PC-3 (cell line): ENCODE measurements at regions not wholly inside any gene's neighbourhood (a gene's known extent, or its start where the extent isn't known, plus 50 kb on each side); places are given as distances from the start of the nearest gene placed in this dataset.

ENCODE experiments used
- ATAC-seq: fragments of 200-7000 bp; cut with Tn5 transposase; 2 replicates; pipeline ENCODE4 v1.9.1; 2020; ENCODE audit warnings: mild to moderate bottlenecking, moderate library complexity
- BruUV-seq: library from RNA; stranded (reverse); fragments of 400-500 nt; replicated peaks from 2 replicates; lab custom pipeline; 2021; lab: Mats Ljungman, UMichigan
- CTCF ChIA-PET: fragments of 300-600 bp; sonication (Branson Sonifier 250); formaldehyde crosslinking; loops from one replicate; lab custom pipeline; 2022; ENCODE audit warnings: antibody characterized with exemption; lab: Charles Lee
- POLR2A ChIA-PET: fragments of 300-600 bp; sonication (Branson Sonifier 250); formaldehyde crosslinking; loops from one replicate; lab custom pipeline; 2022; ENCODE audit warnings: antibody characterized with exemption; ENCODE audit not compliant: unreplicated experiment; lab: Charles Lee
- DNase-seq: peaks from one replicate; pipeline ENCODE4 v3.0.0-alpha.2; 2015
- H2AFZ ChIP-seq: fragments of 300-600 bp; sonication (generic); 2 replicates; pipeline ENCODE4 v1.6.0; 2016; ENCODE audit warnings: antibody characterized with exemption, low read length
- H3F3A ChIP-seq: fragments of 300-600 bp; sonication (generic); one replicate; pipeline ENCODE4 v1.6.0; 2017; ENCODE audit warnings: antibody characterized with exemption, low read length, control low read depth, mild to moderate bottlenecking; ENCODE audit not compliant: unreplicated experiment
- H3K27ac ChIP-seq: fragments of 300-600 bp; sonication (generic); 2 replicates; pipeline ENCODE4 v1.5.1; 2016; ENCODE audit warnings: mild to moderate bottlenecking, low read length
- H3K27me3 ChIP-seq: fragments of 300-600 bp; sonication (generic); 2 replicates; pipeline ENCODE4 v1.6.1; 2016; ENCODE audit warnings: low read length, mixed read lengths
- H3K36me3 ChIP-seq: fragments of 300-600 bp; sonication (generic); 2 replicates; pipeline ENCODE4 v1.6.1; 2016; ENCODE audit warnings: low read depth, mixed run types, low read length, mixed read lengths
- H3K4me1 ChIP-seq: fragments of 300-600 bp; sonication (generic); 2 replicates; pipeline ENCODE4 v1.5.1; 2016; ENCODE audit warnings: low read length; ENCODE audit not compliant: insufficient read depth
- H3K4me2 ChIP-seq: fragments of 300-600 bp; sonication (generic); 2 replicates; pipeline ENCODE4 v1.6.0; 2016; ENCODE audit warnings: low read length
- H3K4me3 ChIP-seq: fragments of 300-600 bp; sonication (generic); 2 replicates; pipeline ENCODE4 v1.5.1; 2016; ENCODE audit warnings: mild to moderate bottlenecking, low read length, mixed read lengths
- H3K79me2 ChIP-seq: fragments of 300-600 bp; sonication (generic); 2 replicates; pipeline ENCODE4 v1.6.1; 2017; ENCODE audit warnings: low read length, mixed read lengths
- H3K9ac ChIP-seq: fragments of 300-600 bp; sonication (generic); 2 replicates; pipeline ENCODE4 v1.6.0; 2016; ENCODE audit warnings: mild to moderate bottlenecking, low read length
- H3K9me2 ChIP-seq: fragments of 300-600 bp; sonication (generic); replicated peaks from 2 replicates; pipeline ENCODE4 v1.6.1; 2016; ENCODE audit warnings: mixed run types, low read length, mixed read lengths
- H3K9me3 ChIP-seq: fragments of 300-600 bp; sonication (generic); 2 replicates; pipeline ENCODE4 v1.6.1; 2016; ENCODE audit warnings: low read length, mixed read lengths
- H4K20me1 ChIP-seq: fragments of 300-600 bp; sonication (generic); 2 replicates; pipeline ENCODE4 v1.6.1; 2016; ENCODE audit warnings: low read length, mixed read lengths
- EZH2 ChIP-seq: fragments of 300-600 bp; sonication (generic); IDR thresholded peaks from one replicate; pipeline ENCODE4 v1.6.1; 2017; ENCODE audit warnings: antibody characterized with exemption, mild to moderate bottlenecking, low read length; ENCODE audit not compliant: unreplicated experiment
- EZH2phosphoT487 ChIP-seq: fragments of 300-600 bp; sonication (generic); IDR thresholded peaks from 2 replicates; pipeline ENCODE4 v1.6.1; 2018; ENCODE audit warnings: mild to moderate bottlenecking, antibody characterized with exemption, low read length, borderline replicate concordance
- intact Hi-C: fragments of 100-400 bp; cut with micrococcal nuclease; formaldehyde crosslinking; loops from 2 replicates; pipeline ENCODE4 v1.9.0; 2023
- TF ChIP-seq, protein P1 (sequence below): fragments of 300-600 bp; sonication (generic); conservative IDR thresholded peaks from 2 replicates; pipeline ENCODE4 v1.5.1; 2017; ENCODE audit warnings: antibody characterized with exemption, low read depth, mild to moderate bottlenecking, low read length

DNA sequence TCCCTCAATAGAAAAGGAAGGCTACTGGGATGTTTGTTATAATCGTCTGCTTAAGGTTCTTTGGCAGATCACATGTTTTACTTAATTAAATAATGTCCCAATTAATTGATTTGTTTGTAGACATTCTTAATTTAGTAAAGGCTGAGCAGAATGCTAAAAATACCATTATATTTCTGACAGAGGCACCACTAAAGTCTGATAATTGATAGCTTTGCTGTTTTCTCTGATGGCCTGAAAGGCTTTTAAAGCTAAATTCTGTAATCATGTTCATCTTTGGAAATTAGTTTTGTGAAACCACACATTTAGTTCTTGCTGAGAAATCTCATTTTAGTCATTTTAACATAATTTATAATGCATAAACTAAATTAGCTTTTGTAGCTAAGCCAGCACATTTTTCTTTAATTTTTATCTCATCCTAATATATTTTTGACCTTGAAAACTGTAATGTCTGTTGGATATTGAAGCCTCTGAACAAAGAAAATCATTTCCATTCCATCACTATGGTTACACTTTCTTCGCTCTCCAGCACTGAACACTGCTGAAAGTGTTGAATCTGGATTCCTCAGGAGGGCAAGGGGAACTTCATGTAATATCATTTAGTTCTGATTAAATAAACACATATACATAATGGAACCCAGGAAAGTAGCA is 329.4 kb downstream of the ELAVL2 start:
- Histone ChIP-seq H3K27ac (no peak overlapping the region), H2AFZ (no peak overlapping the region), H3K4me3 (no peak overlapping the region), H3K4me1 (peaks cover 17% of the 10 kb centered on the region), H4K20me1 (no peaks in the 10 kb centered on the region), H3K9ac (no peak overlapping the region), H3K4me2 (no peak overlapping the region), H3K36me3 (no peaks in the 10 kb centered on the region), H3K9me2 (no peaks in the 10 kb centered on the region), H3K9me3 (no peaks in the 10 kb centered on the region), H3K79me2 (no peaks in the 10 kb centered on the region), H3K27me3 (no peaks in the 10 kb centered on the region), H3F3A (no peaks in the 10 kb centered on the region)
- ChIA-PET POLR2A (no interaction called here), CTCF (no interaction called here)
- no TSS peak for BruUV-seq
- no peak for TF ChIP-seq EZH2
- TF ChIP-seq, protein P1, sequence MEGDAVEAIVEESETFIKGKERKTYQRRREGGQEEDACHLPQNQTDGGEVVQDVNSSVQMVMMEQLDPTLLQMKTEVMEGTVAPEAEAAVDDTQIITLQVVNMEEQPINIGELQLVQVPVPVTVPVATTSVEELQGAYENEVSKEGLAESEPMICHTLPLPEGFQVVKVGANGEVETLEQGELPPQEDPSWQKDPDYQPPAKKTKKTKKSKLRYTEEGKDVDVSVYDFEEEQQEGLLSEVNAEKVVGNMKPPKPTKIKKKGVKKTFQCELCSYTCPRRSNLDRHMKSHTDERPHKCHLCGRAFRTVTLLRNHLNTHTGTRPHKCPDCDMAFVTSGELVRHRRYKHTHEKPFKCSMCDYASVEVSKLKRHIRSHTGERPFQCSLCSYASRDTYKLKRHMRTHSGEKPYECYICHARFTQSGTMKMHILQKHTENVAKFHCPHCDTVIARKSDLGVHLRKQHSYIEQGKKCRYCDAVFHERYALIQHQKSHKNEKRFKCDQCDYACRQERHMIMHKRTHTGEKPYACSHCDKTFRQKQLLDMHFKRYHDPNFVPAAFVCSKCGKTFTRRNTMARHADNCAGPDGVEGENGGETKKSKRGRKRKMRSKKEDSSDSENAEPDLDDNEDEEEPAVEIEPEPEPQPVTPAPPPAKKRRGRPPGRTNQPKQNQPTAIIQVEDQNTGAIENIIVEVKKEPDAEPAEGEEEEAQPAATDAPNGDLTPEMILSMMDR, result no peak
- TF ChIP-seq EZH2phosphoT487, result no peak
- no peak for ATAC-seq
- intact Hi-C loops, result loop anchor here (10.0 kb wide), 2 partner anchors 152 to 972 kb away; no protein-coding TSS in a partner anchor
- DNase-seq, result no peak

DNA sequence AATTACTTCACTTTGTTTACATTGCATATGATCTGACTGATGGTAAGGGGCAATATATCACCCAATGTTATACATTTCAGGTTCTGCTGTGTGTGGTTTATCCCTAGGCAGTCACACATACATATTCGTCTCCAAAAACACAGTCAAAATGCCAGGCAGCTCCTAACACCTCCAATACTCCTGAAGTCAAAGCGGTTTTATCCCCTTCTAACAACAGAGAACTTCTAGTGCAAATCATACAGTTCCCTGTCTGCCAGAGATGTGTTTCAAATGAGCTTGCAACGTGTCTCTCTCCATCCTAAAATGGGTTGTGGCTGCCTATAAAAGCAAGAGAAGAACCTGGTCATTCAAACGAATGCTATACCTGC is 328.9 kb downstream of the ELAVL2 start:
- no peak for ATAC-seq
- no peaks in the 10 kb centered on the region for H3F3A ChIP-seq
- no peaks in the 10 kb centered on the region for H3K9me3 ChIP-seq
- no peaks in the 10 kb centered on the region for H3K79me2 ChIP-seq
- POLR2A ChIA-PET, result no interaction called here
- no peak overlapping the region for H3K4me3 ChIP-seq
- DNase-seq, result no peak
- peaks cover 12% of the 10 kb centered on the region for H3K4me1 ChIP-seq
- no peak overlapping the region for H2AFZ ChIP-seq
- no peaks in the 10 kb centered on the region for H4K20me1 ChIP-seq
- H3K36me3 ChIP-seq, result no peaks in the 10 kb centered on the region
- H3K9ac ChIP-seq, result no peak overlapping the region
- no peak overlapping the region for H3K27ac ChIP-seq
- no TSS peak for BruUV-seq
- CTCF ChIA-PET, result no interaction called here
- no peaks in the 10 kb centered on the region for H3K9me2 ChIP-seq
- intact Hi-C loops, result loop anchor here (10.0 kb wide), 2 partner anchors 152 to 972 kb away; no protein-coding TSS in a partner anchor
- no peaks in the 10 kb centered on the region for H3K27me3 ChIP-seq
- TF ChIP-seq EZH2, result no peak
- H3K4me2 ChIP-seq, result no peak overlapping the region

- Histone ChIP-seq H2AFZ (no peak overlapping the region), H3K4me2 (no peak overlapping the region), H3K9ac (no peak overlapping the region), H3K27ac (no peak overlapping the region), H4K20me1 (no peaks in the 10 kb centered on the region), H3K9me3 (no peaks in the 10 kb centered on the region), H3K36me3 (no peaks in the 10 kb centered on the region), H3K79me2 (no peaks in the 10 kb centered on the region), H3K4me3 (no peak overlapping the region), H3K27me3 (no peaks in the 10 kb centered on the region), H3F3A (no peaks in the 10 kb centered on the region), H3K4me1 (no peaks in the 10 kb centered on the region), H3K9me2 (no peaks in the 10 kb centered on the region)
- ATAC-seq (no peak), DNase-seq (no peak)
- ChIA-PET POLR2A (no interaction called here), CTCF (no interaction called here)
- BruUV-seq, result no TSS peak
- intact Hi-C loops, result no loop called here
- TF ChIP-seq, protein P1, result no peak
- no peak for TF ChIP-seq EZH2phosphoT487
Observed at GRCh38 chr9:23502004-23502403, 324.0 kb downstream of the ELAVL2 start.
